CD4-positive, alpha-beta T cell treated with Interferon alpha-2 for 1 hour (primary cell): ENCODE measurements at regions not wholly inside any gene's neighbourhood (a gene's known extent, or its start where the extent isn't known, plus 50 kb on each side); places are given as distances from the start of the nearest gene placed in this dataset.

Source experiments
- DNase-seq, 2 donors: peaks; one replicate each; pipeline ENCODE4 v3.0.0-alpha.2; 2020 to 2022

DNA sequence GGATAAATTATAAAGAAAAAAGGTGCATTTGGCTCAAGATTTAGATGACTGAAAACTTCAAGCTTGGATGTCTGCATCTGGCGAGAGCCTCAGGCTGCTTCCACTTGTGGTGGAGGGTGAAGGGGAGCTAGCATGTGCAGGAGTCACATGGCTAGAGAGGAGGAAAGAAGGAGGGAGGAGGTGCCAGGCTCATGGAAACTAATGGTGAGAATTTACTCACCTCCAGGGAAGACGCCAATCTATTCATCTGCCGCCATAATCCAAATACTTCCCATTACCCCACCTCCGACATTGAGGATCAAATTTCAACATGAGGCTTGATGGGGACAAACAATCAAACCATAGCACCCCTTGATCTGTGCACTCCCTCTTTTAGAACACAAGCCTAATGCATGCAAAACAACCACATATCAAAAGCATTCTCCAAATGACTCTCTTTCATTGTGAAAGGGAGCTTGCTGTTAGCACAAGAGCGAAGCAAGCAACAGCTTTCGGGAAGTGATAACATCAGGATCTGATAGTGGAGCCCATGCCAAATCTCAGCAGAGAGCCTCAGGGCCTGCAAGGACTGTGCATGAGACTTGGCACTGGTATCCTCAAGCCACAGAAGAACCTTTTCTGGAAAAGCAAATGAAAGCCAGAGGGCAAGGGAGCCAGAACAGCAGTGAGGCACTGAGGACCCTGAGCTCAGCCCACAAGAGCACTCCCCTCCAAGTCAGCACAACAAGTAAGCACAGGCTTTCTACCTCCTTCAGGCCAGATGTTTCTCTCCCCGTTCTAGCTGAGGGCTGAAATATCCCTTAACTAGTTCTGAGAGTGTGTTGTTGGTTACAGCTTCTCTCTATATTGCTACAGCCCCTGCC, 50.2 kb upstream of the THBS1 start:
- DNase-seq = no peak
